HG03565 (cell line): ENCODE measurements at regions not wholly inside any gene's neighbourhood (a gene's known extent, or its start where the extent isn't known, plus 50 kb on each side); places are given as distances from the start of the nearest gene placed in this dataset.
"Not testable (repeated sequence)": the region's sequence is repeated elsewhere in the genome, so short reads cannot be mapped to it uniquely, and the experiment has no call there.

Experiments
- ATAC-seq: cut with Tn5 transposase; IDR thresholded peaks from one replicate; pipeline ENCODE4 v1.9.1; 2021; ENCODE audit warnings: mild to moderate bottlenecking, moderate library complexity; ENCODE audit not compliant: unreplicated experiment

- ATAC-seq: not testable (repeated sequence)
These were observed 277.8 kb upstream of the ARHGAP42 start for GRCh38 chr11:100409267-100409666.

DNA sequence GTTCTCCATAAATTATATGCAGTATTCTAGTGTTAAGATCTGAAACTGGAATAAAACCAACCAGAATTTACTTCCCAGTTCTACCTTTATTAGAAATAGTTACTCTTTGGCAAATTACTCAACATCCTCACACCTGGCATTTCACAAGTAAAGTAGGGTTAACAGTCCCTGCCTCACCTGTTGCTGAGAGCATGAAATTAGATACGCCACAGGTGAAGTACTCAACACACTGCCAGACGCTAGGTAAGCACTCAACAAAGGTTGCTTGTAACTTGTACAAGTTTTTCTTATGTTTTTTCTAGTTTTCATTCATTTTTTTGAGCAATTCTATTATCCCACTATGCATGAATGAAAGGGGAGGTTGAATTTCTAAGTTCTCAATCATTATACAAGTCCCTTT is 267.6 kb upstream of the ARHGAP42 start:
- no peak for ATAC-seq

DNA sequence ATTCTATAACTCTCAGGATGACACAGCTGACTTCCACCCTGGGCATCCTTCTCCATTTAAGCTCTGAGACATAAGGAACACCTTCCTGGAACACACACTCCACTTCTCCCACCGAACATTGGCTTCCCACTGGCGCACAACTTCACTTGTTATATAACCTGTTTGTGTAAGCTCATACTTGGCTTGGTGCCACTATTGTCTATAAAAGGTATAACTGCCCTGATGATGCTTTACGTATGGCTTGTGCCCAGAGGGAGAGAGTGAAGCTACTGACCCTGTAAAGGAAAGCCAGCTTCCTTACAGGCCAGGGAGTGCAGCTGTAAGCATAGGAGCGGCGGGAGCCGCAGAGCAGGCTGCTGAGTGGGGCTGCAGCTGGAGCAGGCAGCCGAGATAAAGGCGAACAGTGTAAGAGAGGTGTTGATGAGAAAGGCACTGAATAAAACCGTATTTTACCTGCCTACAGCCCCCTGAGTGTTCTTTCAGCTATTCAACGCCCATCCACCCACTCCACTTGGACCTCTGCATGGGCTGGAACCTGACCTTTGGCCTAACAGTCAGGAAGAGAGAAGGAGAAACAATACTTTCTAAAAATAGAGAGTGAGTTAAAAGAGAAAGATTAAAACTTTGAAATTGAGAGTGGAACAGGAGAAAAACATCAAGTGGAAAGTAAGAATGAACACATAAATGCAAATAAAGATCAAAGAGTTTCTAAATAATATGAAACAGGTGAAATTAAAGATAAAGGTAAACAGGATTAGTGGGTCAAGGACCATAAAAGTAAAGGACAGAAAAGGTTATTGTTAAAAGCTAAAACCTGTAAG is 252.1 kb upstream of the ARHGAP42 start:
- ATAC-seq: no peak

GRCh38 chr11:100438376-100438775 is 248.7 kb upstream of the ARHGAP42 start:
- ATAC-seq: no peak

- ATAC-seq: no peak
These were observed 246.0 kb upstream of the ARHGAP42 start for GRCh38 chr11:100441086-100441485.

DNA sequence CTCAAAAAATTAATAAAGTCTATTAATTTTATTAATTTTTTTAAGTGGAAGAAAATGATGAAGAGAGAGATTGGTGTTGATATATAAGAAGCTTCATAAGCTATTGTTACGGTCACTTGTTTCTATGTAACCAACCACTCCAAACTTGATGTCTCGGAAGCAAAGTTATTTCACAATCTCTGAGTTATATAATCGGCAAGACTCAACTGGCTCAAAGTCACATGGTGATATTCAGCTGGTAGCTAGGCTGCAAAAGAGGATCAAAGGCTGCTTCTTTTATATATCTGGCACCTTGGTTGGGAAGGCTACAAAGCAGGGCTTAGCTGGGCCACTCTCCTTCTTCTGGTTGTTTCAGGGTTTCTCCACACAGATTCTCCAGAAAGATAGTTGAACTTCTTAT is 245.1 kb upstream of the ARHGAP42 start:
- ATAC-seq: no peak

DNA sequence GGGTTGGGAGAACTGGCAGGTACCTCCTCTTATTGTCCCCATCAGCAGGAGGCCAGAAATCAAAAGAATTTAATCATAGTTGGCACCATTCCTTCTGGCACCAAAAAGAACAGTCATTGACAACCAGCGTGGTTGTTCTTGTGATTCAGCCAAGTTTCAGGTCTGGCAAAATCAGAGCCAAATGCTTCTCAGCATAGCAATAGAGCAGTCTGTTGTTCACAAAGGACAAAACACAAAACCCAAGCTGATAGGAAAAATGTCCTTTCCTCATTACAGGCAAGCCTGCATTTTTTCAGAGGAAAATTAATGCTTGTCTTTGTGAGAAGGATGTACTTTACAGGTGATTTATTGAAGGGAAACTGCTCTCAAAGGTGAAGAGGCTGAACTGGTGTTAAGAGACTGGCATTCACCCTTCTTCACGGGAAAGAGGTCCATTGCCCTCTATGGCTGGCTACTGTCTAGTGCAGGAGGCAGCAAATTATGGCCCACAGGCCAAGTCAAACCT is 241.8 kb upstream of the ARHGAP42 start:
- ATAC-seq: no peak

DNA sequence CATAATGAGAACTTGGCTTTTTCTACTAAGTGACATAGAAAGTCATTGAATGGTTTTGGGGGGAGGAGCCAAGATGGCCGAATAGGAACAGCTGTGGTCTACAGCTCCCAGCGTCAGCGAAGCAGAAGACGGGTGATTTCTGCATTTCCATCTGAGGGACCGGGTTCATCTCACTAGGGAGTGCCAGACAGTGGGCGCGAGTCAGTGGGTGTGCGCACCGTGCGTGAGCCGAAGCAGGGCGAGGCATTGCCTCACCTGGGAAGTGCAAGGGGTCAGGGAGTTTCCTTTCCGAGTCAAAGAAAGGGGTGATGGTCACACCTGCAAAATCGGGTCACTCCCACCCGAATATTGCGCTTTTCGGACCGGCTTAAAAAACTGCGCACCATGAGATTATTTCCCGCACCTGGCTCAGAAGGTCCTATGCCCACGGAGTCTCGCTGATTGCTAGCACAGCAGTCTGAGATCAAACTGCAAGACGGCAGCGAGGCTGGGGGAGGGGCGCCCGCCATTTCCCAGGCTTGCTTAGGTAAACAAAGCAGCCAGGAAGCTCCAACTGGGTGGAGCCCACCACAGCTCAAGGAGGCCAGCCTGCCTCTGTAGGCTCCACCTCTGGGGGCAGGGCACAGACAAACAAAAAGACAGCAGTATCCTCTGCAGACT is 235.2 kb upstream of the ARHGAP42 start:
- ATAC-seq: not testable (repeated sequence)

- ATAC-seq: no peak
These were observed 227.3 kb upstream of the ARHGAP42 start for GRCh38 chr11:100459811-100460210.

GRCh38 chr11:100460426-100460825 is 226.7 kb upstream of the ARHGAP42 start:
- ATAC-seq: no peak

GRCh38 chr11:100467821-100468508 is 219.1 kb upstream of the ARHGAP42 start:
- no peak for ATAC-seq

GRCh38 chr11:100469835-100470234 is 217.3 kb upstream of the ARHGAP42 start:
- ATAC-seq: no peak

- no peak for ATAC-seq
These were observed 214.2 kb upstream of the ARHGAP42 start for GRCh38 chr11:100472727-100473389.

GRCh38 chr11:100473390-100473740 is 213.7 kb upstream of the ARHGAP42 start:
- ATAC-seq: no peak

GRCh38 chr11:100484948-100485347 is 202.1 kb upstream of the ARHGAP42 start:
- ATAC-seq: no peak

- ATAC-seq: no peak
These were observed 188.3 kb upstream of the ARHGAP42 start for GRCh38 chr11:100498780-100499179.

- no peak for ATAC-seq
These were observed 185.6 kb upstream of the ARHGAP42 start for GRCh38 chr11:100501450-100501849.

GRCh38 chr11:100512475-100512874 is 174.6 kb upstream of the ARHGAP42 start:
- ATAC-seq: no peak

GRCh38 chr11:100515087-100515486 is 172.0 kb upstream of the ARHGAP42 start:
- no peak for ATAC-seq

DNA sequence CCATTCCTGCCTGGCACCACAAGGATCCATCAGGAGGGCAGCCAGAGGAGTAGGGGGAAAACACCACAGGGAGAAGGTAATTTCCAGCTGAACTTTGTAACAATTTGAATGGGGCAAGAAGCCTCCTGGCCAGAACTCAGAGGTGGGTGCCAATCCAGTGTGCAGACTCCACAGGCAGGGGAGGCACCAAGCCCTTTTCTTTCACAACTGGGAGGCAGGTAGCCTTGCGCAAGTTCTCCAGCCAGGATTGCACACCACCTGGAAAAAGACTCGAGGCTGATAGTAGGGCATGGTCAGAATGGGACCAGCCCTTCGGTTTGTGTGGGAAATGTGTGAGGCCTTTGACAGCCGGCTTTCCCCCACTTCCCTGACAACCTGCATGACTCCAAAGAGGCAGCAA is 161.9 kb upstream of the ARHGAP42 start:
- ATAC-seq: no peak

- no peak for ATAC-seq
These were observed 161.5 kb upstream of the ARHGAP42 start for GRCh38 chr11:100525635-100526034.
